Activated CD4-positive, alpha-beta T cell treated with anti-CD3 and anti-CD28 coated beads for 4 hours (primary cell): ENCODE measurements at regions not wholly inside any gene's neighbourhood (a gene's known extent, or its start where the extent isn't known, plus 50 kb on each side); places are given as distances from the start of the nearest gene placed in this dataset.
"Not testable (repeated sequence)": the region's sequence is repeated elsewhere in the genome, so short reads cannot be mapped to it uniquely, and the experiment has no call there.

Experiments
- DNase-seq, 2 donors: peaks; one replicate each; pipeline ENCODE4 v3.0.0-alpha.2; 2020

DNA sequence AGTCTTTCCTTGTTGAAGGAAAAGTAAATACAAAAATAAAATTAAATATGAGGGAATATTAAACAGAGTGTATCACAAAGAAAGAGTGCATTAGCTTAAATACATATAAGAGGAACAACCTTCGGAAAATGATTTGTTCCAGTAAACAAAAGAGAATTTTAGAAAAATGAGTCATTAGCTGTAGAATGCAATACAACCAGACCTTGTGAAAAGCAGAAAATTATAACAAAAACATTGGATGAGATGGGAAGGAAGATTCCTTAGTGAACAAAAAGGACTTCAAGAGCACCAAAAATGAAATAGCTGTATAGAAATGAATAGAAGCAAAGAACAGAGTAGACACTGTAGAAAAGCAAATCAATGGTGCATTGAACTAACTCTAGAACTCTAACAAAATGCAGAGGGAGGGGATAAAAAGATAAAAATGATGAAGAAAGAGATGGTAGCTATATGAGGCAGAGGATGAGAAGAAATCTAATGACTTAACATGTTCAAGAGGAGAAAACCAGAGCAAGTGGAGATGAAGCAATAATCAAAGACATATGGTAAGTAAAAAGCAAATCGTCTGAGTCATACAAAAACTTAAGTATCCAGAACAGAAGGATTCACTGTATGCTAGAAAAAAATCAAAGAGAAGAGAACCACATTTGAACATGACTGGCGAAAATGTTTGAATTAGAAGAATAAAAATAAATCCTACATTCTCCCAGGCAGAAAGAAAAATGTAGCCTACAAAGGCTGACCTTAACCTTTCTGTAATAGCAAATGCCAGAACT lies 190.5 kb downstream of the TMEM26 start:
- no peak for DNase-seq

DNA sequence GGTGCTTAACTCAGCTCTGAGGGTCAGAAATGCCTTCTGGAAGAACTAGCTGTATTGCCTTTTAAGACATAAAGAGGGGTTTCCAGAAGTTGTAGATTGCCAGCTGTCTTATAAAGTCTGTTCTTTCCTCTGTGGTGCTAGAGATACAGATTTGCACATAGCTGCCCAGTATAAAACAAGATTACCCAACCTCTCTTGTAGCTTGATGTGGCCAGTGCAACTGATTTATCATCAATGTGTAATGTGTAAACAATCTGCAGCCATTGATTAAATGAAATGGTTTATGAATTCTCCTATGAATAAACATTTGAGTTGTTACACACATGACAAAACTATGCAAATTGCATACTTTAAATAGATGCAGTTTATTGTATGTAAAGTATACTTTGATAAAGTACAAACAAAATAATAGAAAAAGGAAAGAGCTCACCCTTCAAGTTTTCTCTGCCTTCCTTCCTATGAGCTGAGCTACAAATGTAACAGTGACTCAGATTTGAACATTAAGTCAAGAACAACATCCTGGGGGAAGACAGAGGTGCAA lies 195.2 kb downstream of the TMEM26 start:
- no peak for DNase-seq

DNA sequence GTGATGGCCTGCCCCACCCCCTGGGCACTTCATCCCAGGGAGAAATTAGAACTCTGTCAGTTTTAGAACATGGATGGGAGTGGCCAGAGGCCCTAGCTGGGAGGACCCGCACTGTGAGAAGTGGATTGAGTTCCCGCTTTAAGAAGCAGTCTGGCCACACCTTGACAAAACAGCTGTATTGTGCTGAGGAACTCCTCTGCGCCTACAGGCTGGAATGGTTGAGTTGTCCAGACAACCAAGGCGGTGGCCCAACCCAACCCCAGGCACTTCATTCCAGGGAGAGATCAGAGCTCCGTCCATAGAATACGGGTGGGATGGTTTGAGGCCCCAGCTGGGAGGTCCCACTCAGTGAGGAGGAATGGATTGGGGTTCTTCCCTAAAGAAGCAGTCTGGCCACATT lies 196.0 kb downstream of the TMEM26 start:
- no peak for DNase-seq

DNA sequence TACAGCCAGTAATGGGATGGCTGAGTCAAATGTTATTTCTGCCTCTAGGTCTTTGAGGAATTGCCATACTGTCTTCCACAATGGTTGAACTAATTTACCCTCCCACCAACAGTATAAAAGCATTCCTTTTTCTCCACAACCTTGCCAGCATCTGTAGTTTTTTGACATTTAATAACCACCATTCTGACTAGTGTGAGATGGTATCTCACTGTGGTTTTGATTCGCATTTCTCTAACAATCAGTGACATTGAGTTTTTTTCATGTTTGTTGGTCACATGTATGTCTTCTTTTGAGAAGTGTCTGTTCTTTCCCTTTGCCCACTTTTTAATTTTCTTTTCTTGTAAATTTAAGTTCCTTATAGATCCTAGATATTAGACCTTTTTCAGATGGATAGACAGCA lies 200.9 kb downstream of the TMEM26 start:
- not testable (repeated sequence) for DNase-seq

DNA sequence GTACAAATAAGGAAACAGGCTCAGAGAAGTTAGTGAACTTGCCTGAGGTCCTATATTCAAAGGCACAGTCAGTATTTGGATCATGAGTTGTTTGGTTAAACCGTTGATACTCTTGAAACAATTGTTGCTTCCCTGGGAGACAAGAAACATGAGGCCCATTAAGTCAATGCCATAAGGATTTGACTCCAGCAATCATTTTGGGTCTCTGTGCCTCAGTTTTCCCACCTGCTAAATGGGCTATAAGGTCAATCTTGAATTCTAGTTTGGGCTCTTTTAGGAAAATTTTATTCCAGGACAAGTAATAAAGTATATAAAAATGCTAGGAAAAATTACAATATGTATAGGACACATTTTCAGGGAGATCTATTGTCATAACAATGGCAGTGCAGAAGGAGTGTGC lies 202.1 kb downstream of the TMEM26 start:
- no peak for DNase-seq

DNA sequence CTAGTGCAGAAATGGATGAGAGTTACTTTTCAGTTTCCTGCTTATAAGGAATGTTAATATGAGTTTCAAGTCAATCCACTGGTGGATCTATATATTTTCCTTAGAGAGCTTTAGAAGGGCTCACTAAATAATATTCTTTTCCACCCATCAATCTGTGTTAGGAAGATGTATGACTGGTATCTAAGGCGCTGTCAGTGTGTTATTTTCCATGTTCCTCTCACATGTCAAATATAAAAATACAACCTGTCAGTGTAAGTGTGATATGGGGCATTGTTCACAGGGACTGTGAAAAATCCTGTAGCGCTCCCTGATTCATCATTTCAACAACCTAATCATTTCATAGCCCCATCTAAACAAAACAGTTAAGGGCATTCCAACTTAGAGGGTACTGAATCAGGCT lies 203.1 kb downstream of the TMEM26 start:
- DNase-seq, result no peak

DNA sequence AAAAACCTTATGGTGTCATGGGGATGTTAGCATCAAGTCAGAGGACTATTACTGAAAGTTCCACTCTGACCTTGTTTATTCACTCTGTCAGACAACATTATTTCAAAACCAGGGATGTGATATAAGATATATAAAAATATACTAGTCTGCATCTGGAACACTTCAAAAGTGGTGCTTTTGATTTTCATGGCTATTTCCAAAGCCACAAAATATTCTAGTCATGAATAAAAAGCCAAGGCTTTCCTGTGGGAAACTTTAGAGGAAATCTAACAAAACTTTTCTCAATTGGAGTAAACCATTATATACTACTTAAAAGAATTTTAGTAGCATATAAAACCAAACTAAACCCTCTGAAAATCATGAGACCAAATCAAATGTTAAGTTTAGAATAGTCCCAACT lies 205.2 kb downstream of the TMEM26 start:
- no peak for DNase-seq

DNA sequence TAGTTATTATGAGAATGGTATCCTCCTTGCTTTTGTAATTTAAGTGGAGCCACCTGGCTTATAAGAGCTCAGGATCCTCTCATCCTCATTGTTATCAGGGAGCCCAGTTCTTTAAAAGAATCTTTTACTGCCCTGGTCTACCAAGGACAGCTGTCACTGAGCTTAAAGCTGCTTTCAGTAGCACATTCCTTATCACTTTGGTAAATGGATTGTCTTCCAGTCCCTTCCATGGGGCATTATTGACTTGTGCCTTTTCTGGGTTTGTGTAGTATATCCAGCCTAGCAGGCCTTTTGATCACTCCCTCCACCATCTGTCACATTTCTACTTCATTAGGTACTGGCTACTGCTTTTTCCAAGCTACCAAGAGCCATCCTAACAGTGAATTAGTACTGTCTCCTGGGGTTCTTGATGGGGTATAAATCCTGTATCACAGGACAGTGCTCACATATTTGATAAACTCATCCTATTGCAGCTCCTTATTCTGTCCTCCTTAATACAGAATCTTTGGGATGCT lies 208.9 kb downstream of the TMEM26 start:
- DNase-seq, result no peak

DNA sequence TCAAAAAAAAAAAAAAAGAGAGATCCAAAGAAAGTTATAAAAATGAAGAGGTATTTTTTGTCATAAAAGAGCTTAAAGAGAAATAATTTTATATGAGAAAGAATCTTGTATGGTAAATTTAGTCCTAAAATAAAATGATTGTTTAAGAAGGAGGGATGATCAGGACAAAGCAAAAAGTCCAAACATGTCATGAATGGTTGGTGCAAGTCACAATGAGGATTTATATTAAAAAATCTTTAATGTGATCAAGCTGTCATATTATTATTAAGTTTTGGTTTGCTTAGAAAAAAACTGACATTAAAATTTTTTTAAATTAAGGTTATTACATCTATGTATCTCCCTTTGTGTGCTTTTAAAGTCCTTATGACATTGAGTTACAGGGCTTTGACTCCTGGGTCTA lies 220.4 kb downstream of the TMEM26 start:
- DNase-seq, result no peak

DNA sequence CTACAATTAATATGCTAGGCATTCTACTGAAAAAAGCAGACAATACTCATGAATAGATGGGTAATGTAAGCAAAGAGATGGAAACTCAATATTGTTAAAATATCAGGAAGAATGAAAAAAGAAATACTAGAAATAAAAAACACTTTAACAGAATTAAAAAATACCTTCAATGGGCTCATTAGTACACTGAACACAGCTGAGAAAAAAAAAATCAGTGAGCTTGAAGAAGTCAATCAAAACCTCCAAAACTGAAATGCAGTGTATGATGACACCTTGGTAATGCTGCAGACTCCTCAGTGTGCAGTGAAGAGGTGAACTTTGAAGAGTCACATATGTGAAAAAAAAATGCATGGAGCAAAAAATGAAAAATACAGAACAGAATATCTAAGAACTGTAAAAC lies 227.2 kb downstream of the TMEM26 start:
- no peak for DNase-seq

DNA sequence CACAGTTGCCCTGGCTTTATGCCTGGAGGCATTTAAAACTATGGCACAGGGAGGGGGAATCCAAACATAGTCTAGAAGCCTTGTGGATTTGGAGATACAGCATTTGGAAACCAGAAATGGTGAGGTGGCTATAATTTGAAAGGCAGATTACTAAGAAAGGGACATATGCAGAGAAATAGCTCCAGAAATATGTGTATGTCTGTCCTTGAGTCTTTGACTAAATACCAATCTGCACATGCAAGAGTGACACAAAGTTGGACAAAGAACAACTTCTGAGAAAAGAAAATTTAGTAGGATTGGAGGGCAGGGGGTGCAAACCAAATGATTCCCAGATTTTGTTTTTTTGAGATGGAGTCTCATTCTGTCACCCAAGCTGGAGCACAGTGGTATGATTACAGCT lies 229.6 kb downstream of the TMEM26 start:
- DNase-seq, result no peak

DNA sequence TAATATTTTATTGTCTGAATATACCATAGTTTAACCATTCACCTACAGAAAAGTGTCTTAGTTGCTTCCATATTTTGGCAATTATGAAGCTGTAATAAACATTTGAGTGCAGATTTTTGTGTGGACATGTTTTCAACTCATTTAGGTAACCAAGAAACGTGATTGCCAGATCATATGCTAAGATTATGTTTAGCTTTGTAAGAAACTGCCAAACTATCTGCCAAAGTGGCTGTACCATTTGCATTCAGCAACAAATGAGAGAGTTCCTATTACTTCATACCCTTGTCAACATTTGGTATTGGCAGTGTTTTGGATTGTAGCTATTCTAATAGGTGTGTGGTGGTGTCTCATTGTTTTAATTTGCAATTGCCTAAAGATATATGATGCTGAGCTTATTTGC lies 233.5 kb downstream of the TMEM26 start:
- no peak for DNase-seq

DNA sequence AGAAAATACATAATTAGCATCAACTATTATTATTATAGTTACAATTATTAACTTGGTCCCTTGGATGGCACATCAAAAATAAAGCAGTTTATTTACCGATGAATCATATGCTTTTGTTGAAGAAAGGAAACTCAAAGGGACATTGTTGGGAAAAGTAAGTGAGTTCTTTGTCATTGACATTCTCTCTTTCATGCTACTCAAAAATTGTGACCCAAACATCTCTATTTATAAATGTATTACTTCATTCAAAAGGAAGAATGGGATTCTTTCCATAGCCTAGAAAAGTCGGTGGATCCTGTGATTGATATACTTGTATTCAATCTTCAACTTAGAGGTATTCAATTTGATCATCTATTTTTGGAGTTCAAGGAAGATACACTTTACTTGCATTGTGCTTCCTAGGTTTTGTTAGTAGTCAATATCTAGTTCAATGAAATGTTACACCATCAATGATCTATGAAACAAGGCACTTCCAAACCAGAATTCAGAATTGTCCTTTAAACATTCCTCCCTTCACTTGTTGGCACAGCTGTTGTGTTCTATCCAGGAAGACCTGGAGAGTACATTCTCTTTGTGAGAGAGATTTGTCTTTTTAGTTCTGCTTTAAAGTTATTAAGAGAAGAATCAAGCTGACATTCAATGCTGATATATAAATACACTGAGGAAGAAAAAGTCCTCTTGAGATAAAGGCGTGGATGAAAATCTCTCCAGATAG lies 235.2 kb downstream of the TMEM26 start:
- DNase-seq, result no peak

DNA sequence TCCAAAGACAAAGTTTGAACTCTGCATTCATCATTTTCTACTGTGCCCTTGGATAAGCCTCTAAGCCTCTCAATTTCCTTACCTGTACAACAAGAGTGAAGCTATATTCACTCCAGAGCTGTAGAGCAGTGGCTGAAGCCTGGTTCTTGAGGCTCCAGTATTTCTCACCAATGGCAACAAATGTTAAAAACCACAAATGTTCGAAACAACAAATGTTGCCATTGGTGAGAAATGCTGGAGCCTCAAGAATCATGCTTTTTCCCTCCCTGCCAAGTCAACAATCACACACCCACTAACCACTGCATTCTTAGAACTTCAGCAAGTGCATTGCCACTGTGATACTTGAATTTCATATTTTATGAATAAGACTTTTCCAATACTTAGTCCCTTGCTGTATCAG lies 237.9 kb downstream of the TMEM26 start:
- no peak for DNase-seq

DNA sequence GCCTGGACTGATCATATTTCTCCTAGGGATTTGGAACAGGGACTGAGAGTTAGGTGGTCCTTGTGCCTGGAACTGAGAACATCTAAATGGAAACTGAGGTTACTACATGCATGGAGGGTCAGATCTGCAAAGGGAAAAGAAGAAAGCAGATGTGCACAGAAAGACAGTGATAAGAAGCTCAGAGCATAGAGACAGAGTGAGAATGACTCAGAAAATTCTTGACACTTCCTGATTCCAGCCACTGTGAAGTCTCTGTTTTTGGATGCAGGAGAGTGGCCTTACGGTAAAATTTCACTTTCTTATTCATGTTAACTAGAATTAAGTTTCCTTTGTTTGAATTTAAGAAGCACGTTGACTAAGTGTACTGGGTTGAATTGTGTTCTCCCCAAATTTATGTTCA lies 241.7 kb downstream of the TMEM26 start:
- DNase-seq, result no peak

DNA sequence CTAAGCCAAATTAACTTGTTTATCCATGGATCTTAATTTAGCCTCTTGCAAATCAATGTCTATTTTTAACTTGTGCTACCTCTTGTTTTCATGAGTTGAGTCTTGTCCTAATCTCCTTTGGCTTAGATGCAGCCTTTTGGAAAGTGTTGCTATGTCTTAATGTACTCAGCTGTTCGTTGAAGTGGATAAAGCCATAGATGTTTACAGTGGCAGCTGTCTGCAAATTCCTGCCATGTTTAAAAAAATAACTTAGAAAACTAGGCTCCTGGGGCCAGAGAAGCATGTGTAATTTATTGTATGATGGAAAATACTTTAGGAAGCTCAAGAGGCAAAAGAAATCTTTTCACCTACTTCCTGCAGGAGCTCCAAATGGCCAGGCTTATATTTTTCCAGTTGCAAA lies 253.1 kb upstream of the RHOBTB1 start:
- no peak for DNase-seq

DNA sequence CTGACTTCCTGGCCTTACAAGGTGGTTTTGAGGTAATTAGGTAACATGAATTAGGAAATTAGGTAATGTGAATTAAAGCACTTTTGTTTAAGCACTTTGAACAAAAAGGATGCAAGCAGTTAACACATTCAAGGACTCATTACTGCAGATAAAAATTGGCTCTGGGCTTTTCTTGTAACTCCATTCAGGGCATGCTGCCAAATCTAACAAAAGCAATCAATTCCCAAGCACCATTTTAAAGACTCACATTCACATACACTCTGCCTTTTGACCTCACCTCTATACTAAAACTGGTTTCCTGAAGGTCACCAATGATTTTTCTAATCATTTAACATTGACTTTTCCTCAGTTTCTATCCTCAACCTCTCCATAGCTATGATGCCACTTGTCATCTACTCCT lies 251.2 kb upstream of the RHOBTB1 start:
- no peak for DNase-seq

DNA sequence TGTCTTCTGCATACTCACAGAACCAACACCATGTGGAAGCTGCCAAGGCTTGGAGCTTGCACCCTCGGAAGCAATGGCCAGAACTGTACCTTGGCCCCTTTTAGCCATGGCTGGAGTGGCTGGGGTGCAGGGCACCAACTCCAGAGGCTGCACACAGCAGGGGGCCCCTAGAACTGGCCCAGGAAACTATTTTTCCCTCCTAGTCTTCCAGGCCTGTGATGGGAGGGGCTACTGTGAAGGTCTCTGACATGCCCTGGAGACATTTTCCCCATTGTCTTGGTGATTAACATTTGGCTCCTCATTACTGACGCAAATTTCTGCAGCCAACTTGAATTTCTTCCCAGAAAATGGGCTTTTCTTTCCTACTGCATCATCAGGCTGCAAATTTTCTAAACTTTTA lies 248.6 kb upstream of the RHOBTB1 start:
- DNase-seq, result not testable (repeated sequence)

DNA sequence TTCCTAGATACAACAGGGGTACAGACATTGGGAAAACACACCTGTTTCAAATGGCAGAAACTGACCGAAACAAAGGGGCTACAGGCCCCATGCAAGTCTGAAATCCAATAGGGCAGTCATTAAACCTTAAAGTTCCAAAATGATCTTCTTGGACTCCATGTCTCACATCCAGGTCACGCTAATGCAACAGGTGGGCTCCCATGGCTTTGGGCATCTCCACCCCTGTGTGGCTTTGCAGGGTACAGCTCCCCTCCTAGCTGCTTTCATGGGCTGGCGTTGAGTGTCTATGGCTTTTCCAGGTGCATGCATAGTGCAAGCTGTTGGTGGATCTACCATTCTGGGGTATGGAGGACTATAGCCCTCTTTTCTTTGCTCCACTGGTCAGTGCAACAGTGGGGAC lies 248.1 kb upstream of the RHOBTB1 start:
- DNase-seq, result no peak

DNA sequence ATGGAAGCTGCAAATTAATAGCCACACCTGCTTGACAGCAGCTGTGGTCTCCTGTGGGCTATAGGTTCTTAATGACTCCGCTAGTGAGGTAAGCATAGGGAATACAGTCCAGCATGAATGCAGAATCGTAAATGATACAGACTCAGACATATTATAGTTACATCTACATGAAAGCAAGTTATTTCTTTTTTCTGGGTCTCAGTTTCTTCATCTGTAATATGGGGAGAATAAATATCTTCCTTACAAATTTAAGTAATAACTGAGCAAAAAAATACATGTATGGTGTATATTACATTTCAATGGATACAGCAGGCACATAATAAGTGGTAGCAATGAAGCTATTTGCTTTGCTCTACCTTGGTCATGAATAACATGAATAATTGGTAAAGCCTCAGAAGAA lies 245.9 kb upstream of the RHOBTB1 start:
- no peak for DNase-seq

DNA sequence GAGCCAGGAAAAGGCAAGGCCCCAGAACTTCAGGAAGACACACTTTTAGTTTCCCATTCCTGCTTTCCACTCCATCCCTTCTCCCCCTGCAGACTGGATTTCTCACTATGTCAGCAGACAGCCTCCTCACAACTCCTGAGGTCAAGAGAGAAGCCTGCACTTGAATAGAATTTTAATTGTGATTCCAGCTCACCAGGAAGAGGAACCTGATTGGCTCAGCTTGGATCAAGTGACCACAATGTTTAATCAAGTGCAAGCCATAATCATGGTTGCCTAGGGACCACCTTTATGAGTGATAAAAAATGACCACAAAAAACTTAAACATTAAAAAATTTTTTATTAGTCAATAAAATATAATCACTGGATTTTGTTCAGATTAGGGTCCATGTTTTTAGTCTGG lies 244.7 kb upstream of the RHOBTB1 start:
- no peak for DNase-seq

DNA sequence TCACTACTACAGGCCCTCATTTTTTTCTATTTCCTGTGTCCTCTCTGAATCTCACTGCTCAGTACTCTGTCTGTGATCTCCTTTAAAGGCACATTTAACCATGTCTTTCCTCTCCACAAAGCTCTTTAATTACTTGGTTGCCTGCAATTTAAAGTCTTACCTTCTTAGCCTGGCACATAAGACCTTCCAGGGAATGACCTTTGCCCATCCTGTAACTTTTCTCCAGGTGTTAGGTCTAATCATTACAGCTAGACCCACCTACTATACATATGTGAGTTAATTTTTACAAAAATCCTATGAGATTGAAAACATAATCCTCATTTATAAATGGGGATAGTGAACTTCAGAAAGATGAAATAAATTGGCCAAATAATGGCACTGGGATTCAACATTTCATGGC lies 244.1 kb upstream of the RHOBTB1 start:
- DNase-seq, result no peak

DNA sequence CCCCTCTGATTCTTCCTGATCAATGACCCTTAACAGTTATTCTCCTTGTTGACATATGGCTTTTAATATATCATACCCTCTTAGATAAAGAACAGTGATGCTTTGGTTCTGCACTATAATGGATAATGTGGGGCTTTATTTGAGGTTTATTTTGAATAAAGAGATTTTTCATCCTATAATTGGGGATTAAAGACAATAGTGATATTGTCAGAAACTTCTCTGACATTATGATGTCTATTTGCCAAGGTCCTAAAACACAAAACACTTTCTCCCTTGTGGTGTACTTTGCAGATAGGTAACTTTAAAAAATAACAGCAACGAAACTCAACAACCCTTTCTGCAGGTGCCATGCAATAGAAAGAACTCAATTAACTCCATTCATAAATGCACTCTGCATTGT lies 243.6 kb upstream of the RHOBTB1 start:
- DNase-seq, result no peak

DNA sequence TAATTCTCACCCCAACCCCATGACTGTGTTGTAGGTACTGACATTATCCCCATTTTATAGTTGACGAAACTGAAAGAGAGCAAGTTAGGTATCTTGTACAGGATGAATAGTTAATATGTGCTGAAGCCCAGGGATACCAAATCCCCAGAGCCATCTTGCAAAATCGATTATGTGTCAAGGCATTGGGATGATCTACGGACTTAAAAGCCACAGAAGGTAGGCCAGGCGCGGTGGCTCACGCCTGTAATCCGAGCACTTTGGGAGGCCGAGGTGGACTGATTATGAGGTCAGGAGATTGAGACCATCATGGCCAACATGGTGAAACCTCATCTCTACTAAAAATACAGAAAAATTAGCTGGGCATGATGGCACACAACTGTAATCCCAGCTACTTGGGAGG lies 242.4 kb upstream of the RHOBTB1 start:
- no peak for DNase-seq
